Vagina (tissue), 2 donors: ENCODE measurements at regions not wholly inside any gene's neighbourhood (a gene's known extent, or its start where the extent isn't known, plus 50 kb on each side); places are given as distances from the start of the nearest gene placed in this dataset.

Experiments
- CTCF ChIP-seq, 3 experiments: fragments of 450-650 bp in 2 of 3; fragments of 200-600 bp in 1 of 3; sonication (generic) in 1 of 3; IDR thresholded peaks; one replicate each; pipeline ENCODE4 v1.5.1; 2017 to 2019; ENCODE audit warnings: antibody characterized with exemption in 3 of 3, mild to moderate bottlenecking in 2 of 3, moderate library complexity in 2 of 3
- POLR2A ChIP-seq, 2 donors: fragments of 450-650 bp; IDR thresholded peaks; one replicate each; pipeline ENCODE4 v1.6.1; 2017; ENCODE audit warnings: antibody characterized with exemption in 2 of 2, mild to moderate bottlenecking in 2 of 2, moderate library complexity in 2 of 2

GRCh38 chr7:13673290-13673689, 316.2 kb downstream of the ETV1 start:
- no peak for TF ChIP-seq CTCF (IDR thresholded peaks at IDR 0.05)
- TF ChIP-seq POLR2A (IDR thresholded peaks at IDR 0.05): no peak
